Renal pelvis (tissue), 1 donor: ENCODE measurements at regions not wholly inside any gene's neighbourhood (a gene's known extent, or its start where the extent isn't known, plus 50 kb on each side); places are given as distances from the start of the nearest gene placed in this dataset.

Source experiments
- DNase-seq: peaks from one replicate; pipeline ENCODE4 v3.0.0-alpha.2; 2013

DNA sequence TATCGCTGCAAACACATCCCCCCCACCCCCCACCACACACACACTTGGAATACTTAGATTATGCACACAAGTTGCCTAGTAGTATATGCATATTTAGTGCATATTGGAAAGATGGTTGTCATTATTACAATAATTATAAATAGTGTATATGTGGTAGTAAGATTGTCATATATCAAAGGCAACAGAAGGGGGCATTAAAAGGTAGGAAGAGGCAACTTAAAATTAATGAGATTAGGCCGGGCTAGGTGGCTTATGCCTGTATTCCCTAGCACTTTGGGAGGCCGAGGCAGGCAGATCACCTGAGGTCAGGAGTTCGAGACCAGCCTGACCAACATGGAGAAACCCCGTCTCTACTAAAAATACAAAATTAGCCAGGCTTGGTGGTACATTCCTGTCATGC, 52.1 kb downstream of the GSC start:
- DNase-seq, result no peak

DNA sequence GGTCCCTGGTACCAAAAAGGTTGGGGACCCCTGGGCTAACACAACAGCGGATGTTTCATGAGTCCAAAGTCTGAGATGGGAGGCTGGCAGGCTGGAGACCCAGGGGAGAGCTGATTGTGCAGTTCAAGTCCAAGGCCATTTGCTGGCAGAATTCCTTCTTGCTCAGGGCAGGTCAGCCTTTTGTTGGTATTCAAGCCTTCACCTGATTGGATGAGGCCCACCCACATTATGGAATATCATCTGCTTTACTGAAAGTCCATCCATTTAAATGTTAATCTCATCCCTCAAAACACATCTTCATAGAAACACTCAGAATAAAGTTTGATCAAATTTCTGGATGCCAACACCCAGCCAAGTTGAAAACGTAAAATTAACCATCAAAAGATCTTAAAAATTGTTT, 52.9 kb downstream of the GSC start:
- no peak for DNase-seq

DNA sequence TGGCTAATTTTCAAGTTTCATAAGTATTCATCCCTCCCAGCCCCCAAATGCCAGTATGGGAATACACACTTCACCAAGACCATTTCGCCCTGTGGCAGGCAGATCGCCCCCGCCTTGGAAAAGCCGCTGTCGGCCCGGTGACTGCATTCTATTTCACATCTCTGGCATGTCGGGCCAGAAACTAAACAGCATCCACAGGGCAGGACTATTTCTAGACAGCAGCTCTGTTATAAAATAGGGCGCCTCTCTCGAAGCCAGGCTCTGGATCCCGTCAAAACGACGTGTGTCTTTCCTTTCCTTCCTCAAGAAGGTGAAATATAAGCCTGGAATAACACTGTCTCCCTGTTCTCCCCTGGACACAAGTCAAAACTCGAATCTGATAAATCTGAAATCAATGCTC, 56.8 kb downstream of the GSC start:
- DNase-seq, result no peak

DNA sequence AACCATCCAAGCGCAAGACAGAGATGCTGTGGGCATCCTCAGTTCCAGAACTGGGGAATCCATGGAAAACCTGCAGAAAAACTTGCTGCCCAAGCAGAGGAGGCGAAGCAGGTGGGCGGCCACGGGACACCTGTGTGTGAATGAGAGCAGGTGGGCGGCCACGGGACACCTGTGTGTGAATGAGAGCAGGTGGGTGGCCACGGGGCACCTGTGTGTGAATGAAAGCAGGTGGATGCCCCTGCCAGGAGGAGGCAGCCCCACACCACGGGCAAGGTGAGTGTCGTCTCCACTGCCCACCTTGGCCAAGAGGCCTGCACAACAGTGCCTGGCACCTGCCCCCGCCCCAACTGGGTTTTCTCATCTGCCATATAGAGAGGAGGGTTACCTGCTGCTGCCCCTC, 59.2 kb downstream of the GSC start:
- no peak for DNase-seq

DNA sequence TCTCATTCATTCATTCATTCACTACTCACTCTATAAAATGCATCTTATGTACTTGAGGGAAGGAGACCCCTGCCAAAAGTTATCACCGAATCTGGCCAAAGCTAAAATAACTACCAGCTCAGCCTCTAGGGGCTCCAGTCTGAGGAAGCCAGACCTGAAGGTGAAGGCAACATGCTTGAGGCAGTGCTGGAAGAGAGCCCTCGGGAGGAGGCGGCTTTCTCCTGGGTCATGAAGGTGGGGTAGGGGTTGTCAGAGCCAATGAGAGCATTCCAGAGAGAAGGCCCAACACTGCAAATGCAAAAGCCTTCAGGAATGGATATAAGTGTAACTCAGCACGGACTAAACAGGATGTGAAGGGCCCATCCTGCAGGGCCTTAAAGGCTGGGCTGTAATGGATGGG, 62.4 kb downstream of the GSC start:
- no peak for DNase-seq

DNA sequence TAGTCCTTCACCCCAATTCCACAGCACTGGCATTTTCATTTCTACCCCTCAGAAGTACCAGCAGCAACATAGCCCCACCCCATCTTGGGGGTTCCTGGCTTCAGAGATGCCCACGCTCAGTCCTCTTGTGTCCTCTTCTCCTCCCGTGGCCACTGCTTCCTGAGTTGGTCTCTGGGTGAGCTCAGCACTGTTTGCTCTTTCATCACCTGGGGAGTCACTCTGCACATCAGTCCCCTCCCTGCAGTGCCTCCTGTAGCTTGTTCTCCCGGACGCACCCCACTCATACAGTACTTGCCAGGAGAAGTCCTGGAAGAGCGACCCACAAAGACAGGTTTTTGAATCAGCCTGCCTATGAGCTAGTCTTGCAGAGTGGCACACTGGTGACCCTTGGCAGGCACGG, 63.8 kb downstream of the GSC start:
- no peak for DNase-seq

DNA sequence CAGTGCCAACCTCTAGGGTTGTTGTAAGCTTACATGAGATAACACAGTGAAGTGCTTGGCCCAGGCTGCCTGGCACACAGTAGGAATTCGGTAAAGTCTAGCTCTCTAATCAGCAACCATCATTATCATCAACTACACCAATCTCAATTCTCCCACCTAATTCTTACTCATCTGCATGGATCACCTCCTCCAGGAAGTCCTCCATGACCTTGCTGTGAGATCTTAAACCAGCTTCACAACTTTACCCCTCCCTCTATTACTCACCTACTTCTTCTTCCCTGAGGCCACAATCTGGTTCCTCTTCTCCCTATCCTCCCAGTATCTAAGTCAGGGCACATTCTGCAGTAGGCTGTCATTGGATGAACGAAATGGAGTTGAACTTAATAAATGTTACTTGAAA, 67.3 kb downstream of the GSC start:
- no peak for DNase-seq

DNA sequence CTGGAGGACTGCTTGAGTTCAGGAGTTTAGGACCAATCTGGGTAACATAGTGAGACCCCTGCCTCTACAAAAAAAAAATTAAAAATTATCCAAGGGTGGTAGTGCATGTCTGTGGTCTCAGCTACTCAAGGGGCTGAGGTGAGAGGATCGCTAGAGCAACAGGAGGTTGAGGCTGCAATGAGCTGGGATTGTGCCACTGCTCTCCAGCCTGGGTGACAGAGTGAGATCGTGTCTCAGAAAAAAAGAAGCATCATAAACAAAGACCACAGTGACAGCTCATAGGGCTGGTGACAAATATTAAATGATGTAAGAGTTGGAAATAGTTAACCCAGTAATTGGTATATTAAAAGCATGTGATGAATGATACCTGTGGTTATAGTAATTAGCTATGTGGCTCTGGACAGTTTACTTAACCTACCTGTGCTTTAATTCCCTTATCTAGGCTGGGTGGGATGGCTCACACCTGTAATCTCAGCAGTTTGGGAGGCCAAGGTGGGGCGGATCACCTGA, 68.0 kb downstream of the GSC start:
- DNase-seq, result no peak

DNA sequence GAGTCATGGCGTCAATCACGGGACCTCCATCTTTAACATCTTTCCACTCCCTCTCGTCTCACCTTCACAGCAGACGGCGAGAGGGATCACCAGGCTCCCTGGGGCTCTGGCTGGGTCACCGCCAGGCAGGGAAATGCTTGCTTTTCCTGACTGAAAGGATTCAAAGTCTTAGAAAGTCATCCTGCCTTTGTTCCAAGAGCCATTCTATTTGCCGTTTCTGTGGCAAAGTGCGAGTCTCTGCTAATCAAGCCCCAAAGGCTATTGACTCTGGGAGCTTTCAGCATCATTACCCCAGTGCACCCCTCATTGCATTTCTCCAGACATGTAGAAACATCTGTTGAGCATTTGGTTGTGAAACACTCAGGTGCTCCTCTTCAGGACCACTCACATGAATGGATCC, 69.6 kb downstream of the GSC start:
- no peak for DNase-seq

DNA sequence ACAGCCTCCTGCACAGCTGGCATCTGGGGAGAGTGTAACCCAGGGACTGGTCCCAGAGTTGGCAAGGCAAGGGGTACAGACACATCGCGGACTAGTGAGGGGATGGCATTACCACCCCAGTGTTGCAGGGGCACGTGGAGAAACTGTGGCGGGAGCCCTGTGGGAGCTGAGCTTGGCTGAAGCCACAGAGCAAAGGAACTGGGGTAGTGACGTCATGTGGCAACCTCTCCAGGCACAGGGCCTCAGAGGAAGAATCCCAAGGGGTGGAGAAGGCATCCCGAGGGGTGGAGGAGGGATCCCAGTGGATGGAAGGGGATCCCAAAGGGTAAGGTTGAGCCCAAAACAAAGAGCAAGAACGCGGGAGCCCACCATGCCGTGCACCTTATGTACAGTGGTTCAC, 70.1 kb downstream of the GSC start:
- DNase-seq, result no peak

DNA sequence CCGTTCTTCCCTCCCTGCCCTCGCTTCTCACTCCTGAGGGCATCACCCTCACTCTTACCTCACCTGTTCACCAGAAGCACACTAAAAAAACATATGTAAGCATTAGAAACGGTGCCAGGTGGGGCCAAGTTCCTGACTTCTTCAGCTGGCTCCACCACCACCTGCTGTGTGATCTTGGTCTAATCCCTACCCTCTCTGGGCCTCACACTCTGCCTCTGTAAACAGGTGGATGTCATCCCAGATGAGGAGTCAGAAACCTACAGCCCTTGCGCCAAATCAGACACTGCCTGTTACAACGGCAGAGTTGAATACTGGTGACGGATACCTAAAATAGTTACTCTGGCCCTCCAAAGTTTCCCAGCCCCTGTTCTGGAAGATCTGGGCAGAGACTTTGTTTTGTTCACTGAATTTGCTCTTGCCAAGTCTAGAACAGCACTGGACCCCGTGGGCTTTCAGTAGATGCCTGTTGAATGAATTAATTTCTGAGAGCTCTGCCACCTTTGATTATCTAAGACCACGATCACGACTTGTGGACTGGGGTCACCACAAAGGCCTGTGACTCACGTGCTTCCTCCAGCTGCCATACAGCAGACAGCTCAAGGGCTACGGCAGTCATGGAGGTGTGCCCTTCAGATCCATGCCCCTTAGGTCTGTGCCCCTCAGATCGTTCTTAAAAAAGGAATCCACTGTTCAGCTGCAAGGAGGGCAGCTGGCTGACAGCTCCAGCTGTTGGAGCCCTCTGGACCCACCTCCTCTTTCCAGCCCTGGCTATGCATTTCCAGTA, 71.9 kb downstream of the GSC start:
- no peak for DNase-seq

DNA sequence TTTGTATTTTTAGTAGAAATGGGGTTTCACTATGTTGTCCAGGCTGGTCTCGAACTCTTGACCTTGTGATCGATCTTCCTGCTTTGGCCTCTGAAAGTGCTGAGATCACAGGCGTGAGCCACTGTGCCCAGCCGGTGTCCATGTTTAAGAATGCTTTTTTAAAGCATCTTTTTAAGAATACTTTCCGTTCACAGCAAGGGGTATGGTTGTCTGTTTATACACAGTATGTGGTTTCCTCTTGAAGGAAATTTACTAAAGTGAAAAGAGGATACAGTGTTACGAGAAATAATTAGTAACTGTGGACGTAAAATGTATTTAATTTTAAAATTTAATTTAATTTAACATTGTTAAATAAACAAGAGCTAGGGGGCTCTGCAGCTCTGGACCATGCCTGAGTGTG, 73.4 kb downstream of the GSC start:
- DNase-seq, result no peak

DNA sequence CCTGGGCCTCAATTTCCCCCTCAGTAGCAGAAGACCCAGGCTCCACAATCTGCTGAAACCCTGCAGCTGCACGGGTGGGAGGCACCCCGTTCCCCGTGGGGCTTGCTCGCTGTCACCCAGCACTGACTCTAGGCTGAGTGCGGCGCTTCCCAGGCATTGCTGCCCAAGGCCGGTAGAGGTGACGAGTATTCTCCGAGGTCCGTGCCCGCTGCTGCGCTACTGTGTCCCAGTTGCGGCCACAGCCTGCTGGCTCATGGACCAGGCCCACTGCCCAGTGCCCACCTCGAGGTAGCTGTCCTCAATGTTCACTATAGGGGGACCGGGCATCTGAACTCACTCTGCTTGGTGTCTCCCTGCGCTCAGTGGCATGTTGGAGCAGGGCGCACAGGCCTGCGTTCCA, 74.7 kb downstream of the GSC start:
- DNase-seq, result no peak

DNA sequence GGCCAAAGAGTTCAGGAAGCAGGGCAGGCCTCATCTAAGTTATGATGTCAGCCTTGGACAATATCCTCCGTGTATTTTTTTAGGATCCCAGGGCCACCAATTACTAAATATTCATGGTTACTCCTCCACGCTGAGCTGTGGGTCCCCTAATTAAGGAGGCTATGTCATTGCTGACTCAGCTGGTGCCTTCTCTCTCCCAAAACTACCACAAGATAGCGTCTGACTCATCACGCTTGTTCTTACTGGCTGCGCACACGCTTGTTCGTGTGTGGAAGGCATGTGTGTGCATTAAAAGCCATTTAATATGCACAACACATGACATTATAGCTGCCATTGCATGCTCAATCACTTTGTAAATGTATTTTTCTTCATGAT, 78.3 kb downstream of the GSC start:
- no peak for DNase-seq

DNA sequence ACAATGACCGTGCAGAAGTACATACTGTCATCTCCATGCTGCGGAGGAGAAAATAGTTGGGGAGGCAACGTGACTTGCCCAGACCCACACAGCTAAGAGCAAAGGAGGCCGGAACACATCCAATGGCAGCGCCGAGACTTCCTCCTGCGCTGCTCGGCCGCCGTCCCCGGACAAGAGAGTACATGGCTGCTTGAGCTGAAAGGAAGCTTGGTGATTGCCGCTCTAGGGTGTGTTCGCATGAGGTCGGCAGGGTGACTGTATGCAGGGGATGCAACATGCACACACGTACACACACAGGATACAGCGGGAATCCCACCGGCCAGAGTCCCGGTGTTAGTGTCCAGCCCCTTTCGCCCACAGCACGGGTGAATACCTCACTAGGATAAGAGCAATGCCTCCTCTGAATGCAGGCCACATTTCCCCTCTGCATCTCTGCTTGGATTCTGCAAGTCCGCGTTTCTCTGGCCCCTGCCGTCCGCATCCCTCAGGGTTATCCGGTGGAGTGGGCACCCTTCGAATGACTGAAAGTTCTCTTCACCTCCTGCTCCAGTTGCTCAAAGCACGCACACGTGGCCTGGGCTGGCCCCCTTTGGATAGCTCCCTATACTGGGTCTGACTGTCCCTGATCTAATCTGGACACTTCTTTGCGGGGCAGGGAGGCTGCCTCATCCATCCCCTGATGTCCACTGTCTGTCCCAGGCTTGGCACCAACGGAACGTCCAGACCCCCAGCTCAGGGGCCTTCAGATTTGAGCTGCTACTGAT, 78.8 kb downstream of the GSC start:
- no peak for DNase-seq

DNA sequence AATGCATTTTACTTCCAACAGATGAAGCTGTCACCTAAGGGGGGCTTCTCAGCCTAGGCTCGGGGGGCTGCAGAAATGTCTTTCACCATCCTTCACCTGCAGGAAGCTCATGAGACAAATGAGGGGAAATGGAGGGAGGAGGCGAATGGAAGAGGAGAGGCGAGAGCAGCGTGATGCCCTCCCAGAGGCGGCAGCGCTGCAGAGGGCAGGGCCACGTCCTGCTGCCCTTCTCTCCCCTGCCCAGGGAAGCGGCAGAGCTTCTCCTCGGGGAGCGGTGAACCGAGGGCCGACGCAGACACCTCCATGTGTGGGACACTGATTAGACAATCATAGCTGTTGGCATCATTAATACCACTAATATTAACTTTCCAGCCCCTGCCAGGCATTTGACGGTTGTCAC, 78.3 kb downstream of the SERPINA3 start:
- no peak for DNase-seq

DNA sequence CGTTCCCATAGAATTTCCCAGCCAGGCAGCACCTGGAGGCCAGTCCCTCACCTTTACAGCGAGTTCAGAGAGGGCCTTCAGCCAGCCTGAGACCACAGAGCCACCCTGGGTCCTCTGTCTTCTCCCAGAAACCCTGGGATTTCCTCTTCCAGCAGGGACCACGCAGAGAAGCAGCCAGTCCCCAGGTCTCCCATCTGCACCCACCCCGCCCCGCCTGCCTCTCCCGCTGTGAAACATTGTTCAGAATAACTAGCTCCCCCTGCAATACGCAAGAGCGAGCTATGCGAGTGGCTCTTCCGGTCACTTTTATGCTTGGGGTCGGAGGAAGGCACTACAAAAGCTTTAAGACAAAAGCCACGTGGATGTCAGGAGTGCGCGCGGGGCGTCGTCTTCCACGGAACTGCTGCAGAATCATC, 77.8 kb downstream of the SERPINA3 start:
- no peak for DNase-seq

DNA sequence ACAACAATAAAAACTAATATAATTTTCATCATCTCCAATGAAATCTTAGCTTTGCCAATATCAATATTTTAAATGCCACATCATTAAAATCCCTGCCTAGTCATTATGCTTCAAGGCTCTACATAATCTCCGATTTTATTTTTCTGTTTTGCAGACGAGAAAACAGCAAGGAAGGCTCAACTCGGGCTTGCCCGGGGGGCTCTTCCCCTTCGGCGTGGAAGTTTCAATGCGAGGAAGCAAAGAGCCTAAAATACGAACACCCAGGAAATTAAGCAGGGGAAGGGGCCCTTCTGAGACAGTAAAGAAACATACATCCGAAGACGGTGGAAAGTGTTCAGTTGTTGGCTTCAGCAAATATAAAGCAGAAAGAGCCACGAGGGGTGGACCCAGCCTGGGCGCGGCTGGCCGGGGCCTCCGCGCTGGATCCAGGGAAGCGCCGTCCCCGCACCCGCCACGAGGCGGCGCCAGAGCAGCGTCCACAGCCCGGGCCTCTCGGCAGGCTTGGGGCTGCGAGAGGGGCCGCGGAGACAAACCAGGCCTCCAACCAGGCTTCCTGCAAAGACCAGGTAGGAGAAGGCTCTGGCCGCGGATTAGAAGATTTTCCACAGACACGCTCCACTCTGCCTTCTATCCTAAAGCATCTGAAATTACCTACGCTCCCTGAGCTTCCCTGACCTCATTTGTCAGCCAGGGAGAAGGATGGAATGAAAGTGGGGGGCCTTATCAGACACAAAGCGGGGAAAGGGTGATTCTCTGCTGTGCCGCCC, 77.2 kb downstream of the SERPINA3 start:
- peak; percentile 52 for DNase-seq

DNA sequence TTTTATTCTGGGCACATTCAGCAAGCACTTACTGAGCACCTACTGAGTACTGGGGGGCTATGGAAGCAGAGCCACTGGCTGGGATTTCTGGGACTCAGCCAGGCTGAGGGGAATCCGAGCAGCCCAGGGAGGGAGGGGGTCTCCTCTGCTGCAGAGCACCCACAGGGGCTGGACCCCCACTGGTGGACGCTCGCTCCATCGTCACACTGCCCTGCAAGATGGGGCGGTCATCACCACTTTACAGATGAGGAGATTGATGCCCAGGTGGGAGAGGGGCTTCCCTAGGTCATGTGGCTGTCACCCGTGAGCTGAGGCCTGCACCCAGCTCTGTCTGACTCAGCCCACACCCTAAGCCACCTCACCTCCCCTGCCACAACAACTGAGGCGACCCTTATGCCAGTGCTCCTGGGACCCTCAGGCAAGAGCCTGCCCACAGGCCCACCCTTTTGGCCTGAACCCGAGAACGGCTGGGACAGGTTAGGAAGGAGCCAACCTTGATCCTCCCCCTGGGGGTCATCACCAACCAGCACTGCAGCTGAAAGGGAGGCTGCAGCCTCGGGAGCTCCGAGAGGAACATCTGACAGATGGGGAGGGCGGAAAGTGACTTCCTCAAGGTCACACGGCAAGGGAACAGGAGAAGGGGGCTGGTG, 74.4 kb downstream of the SERPINA3 start:
- DNase-seq, result no peak

DNA sequence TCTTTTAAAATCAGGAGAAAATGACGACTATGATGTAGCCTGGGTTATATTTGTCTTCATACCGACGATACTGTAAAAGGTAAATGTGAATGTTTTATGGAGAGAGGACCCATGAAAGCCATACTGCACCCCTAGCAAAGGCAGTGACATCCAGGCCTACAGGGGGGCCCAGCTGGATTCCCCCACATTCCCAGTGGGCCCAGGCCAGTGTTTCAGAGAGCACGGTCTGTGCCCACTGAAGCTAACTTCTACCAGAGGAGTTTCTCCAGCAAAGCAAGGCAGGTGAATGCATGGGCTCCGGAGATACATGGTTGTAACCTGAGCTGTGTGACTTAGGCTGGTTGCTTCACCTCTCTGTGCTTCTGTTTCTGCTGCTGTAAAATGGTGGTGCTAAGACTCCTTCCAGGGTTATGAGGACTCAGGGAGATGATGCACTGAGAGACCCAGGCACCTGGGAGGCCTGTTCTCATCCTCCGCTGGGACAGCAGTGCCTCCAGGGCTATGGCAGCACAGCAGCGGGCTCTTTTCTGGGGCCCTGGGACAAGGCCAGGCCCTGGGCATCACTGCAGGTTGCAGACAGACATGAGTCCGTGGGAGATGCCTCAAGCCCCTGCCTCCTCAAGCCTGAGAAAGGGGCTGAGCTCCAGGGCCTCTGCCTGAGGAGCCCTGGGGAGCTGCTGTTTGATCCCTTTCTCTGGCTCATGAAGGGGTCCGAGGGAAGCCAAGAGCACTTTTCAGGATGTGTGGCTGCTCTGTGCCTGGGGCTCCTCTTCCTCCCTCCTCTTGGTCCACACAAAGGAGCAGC, 73.7 kb downstream of the SERPINA3 start:
- no peak for DNase-seq

DNA sequence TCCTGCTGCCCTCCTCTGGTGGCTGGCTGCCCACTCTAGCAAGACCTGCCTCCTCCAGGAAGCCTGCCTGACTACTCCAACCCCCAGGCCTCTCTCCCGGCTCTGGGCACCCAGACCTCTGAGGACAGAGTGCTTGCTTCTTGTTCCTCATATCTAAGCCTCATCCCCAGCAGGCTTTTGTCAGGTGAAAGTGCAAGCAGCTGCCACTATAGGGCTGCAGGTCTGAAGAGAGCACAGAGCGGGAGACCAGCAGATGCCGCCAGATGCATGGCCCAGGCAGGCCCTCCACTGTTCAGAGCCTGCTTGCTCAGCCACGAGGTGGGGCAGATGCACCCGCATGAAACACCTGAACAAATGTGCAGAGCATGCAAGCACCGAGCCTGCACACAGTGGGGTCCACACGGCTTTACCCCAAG, 73.0 kb downstream of the SERPINA3 start:
- DNase-seq, result no peak
